ENCODE measurements at regions not wholly inside any gene's neighbourhood (a gene's known extent, or its start where the extent isn't known, plus 50 kb on each side); places are given as distances from the start of the nearest gene placed in this dataset.
A peak's percentile ranks its signal among the peaks of the same experiment; 100 is the strongest.

DNA sequence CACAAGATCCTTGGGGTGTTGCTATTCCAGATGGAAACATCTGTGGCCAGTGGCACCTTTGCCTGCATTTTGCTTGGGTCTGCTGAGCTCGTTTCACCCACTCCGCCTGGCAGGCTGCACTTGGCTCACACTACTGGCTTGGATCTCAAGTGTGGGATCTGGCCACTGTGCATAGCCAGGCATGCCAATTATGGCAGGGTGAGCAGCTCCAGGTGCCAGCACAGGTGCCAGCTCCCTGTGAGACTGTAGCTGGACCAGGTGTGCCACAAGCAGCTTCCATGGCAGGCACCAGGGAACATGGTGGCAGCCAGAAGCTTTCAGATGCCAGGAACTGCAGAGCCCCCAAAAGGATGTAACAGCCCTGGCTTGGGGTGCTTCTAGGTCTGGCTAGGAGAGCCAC, 463.8 kb upstream of the PABPC4L start:
- no peak for DNase-seq (ENCODE audit: low read depth)
- TF ChIP-seq CTCF (IDR thresholded peaks at IDR 0.05; ENCODE audit: control insufficient read depth, extremely low read depth, insufficient read depth) = no peak
- H3K4me3 ChIP-seq (ENCODE audit: low read depth, low read length) = no peak overlapping the region

GRCh38 chr4:134663742-134664141, 462.2 kb upstream of the PABPC4L start:
- no peak overlapping the region for H3K4me3 ChIP-seq (ENCODE audit: low read depth, low read length)
- DNase-seq (ENCODE audit: low read depth) = no peak
- no peak for TF ChIP-seq CTCF (IDR thresholded peaks at IDR 0.05; ENCODE audit: control insufficient read depth, extremely low read depth, insufficient read depth)

- DNase-seq (ENCODE audit: low read depth) = no peak
- 0 out of 2 replicates have a peak, but pooled peaks have one; percentile 11 for TF ChIP-seq CTCF (IDR thresholded peaks at IDR 0.05; ENCODE audit: control insufficient read depth, extremely low read depth, insufficient read depth)
- H3K4me3 ChIP-seq (ENCODE audit: low read depth, low read length) = no peak overlapping the region
Observed at GRCh38 chr4:134650461-134650860, 448.9 kb upstream of the PABPC4L start.

GRCh38 chr4:134645778-134646177, 444.2 kb upstream of the PABPC4L start:
- TF ChIP-seq CTCF (IDR thresholded peaks at IDR 0.05; ENCODE audit: control insufficient read depth, extremely low read depth, insufficient read depth) = no peak
- DNase-seq (ENCODE audit: low read depth) = no peak
- H3K4me3 ChIP-seq (ENCODE audit: low read depth, low read length) = no peak overlapping the region

DNA sequence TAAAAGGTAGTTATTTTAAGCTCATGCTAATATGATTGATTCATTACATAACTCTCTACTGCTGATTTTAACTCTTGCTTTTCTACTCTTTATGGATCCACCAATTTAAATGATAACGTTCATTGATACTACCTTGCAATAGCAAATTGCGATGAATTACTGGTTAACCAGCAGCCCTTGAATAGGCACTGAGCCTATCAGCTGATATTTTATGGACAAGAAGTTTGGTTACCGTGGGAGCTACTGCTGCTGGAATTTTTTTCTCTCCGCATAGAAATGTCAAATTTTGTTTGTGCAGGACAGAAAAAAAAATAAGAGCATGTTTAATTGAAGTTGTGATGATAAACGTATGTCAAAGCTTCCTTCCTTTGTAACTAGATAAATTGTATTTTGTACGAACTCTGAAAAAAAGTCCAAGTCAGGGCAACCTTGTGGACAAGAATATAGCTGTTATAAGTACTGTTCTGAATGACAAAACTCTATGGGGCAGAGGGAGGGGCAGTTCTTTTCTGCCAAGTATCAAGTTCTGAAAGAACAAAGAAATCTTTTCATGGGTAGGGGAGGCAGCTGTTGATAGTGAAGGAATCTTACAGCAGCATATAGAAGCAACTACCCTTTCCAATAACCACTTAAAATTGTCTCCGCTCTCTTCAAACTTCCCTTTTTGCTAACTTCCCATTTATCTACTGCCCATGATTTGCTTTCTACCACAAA, 434.9 kb upstream of the PABPC4L start:
- no peak overlapping the region for H3K4me3 ChIP-seq (ENCODE audit: low read depth, low read length)
- no peak for TF ChIP-seq CTCF (IDR thresholded peaks at IDR 0.05; ENCODE audit: control insufficient read depth, extremely low read depth, insufficient read depth)
- no peak for DNase-seq (ENCODE audit: low read depth)

GRCh38 chr4:134634301-134634700, 432.7 kb upstream of the PABPC4L start:
- TF ChIP-seq CTCF (IDR thresholded peaks at IDR 0.05; ENCODE audit: control insufficient read depth, extremely low read depth, insufficient read depth) = no peak
- H3K4me3 ChIP-seq (ENCODE audit: low read depth, low read length) = no peak overlapping the region
- no peak for DNase-seq (ENCODE audit: low read depth)

DNA sequence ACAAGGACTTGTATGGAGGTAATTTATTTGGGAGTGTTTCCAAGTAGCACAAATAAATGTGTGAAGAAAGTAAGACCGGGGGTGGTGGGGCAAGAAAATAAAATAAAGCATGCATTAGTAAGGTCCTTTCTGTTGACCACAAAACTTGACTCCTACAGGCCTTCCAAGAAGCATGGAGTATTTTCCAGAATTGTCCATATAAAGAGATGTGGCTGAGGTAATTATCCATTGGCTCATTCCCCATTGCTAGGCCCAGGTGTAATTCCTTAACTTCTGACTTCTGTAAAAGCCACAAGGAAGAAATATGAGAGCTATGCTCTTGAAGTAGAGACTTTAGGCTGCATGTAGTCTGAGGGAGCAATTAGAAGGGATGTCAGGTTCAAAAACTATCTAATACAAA, 430.5 kb upstream of the PABPC4L start:
- TF ChIP-seq CTCF (IDR thresholded peaks at IDR 0.05; ENCODE audit: control insufficient read depth, extremely low read depth, insufficient read depth) = no peak
- DNase-seq (ENCODE audit: low read depth) = no peak
- H3K4me3 ChIP-seq (ENCODE audit: low read depth, low read length) = no peak overlapping the region

Data from LNCaP clone FGC (cell line).